GM21526 (cell line): ENCODE measurements at regions not wholly inside any gene's neighbourhood (a gene's known extent, or its start where the extent isn't known, plus 50 kb on each side); places are given as distances from the start of the nearest gene placed in this dataset.

Experiments used
- ATAC-seq: cut with Tn5 transposase; IDR thresholded peaks from one replicate; pipeline ENCODE4 v1.9.1; 2021; ENCODE audit warnings: moderate library complexity; ENCODE audit not compliant: unreplicated experiment, low FRiP score

DNA sequence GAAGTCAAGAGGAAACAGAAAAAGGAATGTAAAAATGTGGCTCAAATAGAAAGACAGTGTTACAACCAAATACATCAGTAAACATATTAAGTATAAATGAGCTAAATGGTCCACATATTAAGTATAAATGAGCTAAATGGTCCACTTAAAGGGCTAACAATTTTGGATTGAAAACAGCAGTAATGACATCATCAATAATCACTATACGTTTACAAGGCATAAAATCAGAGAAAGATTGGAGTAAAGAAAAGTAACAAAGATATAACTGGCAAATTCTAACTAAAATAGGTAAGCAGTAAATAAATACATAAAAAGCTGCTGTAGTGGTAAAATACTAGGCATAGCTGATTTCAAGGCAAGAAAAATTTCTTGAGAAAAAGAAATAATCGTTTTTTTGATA is 1298.4 kb upstream of the CELF2 start:
- ATAC-seq, result no peak

DNA sequence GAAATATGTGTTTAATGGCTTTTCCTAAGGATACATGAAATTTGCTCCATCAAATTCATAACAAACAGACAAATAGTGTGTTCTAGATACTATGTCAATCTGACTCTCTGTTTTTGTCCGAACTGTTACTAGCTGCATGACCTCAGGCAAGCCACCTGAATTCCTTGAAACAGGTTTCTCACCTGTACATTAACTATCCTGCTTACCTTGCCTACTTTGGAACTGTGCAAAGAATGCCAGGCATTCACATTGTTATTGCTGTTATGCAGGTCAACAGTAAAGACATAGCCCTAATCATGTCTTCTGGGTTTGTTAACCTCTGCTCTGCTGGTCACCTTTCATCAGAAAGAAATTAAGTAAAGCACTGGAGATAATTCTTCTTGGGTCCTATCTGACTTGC is 1283.9 kb upstream of the CELF2 start:
- no peak for ATAC-seq

DNA sequence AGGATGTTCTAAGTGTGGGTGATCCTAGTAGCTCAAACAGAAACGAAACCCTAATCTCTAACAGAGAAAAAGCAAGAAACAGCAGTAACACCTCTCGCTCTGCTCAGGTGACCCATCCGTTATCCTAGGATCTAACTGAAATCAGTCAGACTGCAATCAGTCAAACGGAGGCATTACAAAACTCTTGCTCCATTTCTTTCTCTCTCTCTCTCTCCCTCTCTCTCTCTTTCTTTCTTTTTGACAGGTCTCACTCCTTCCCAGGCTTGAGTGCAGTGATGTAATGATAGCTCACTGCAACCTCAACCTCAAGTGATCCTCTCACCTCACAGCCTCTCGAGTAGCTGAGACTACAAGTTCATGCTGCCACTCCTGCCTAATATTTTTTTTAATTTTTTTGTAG is 1283.5 kb upstream of the CELF2 start:
- no peak for ATAC-seq

DNA sequence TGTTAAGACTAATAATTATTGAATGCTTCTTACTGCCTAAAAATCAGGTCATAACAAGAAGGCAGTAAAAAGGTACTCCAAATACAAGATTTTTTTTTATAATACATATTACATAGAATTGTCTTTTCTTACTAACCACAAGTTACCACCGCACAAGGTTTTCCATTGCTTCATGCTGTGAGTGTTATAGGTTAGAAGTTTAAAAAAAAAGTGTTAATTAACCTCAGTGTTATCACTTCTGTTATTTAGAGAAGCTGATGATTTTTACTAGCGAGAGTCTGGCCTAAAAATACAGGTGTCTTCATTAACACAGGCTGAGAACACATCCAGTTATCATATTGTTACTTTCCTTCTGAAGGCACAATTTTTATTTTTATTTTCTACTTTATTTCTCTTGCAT is 1281.9 kb upstream of the CELF2 start:
- ATAC-seq, result no peak

DNA sequence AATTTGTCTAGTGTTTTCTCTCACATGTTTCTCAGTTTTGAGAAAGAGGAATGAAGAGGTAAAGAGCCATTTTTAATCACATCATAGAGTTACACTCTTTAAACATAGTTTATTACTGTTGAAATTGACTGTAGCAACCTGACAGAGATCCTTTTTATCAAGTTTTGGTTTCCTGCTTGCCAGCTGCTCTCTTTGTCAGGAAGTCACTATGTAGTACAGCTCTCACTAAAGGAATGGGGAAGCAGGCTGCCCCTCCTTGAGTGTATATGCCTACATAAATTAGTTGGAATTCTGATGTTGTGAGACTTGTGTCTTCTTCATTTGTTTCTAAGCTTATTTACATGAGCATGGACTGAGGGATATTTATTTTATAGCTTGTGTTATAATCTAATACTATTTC is 1274.0 kb upstream of the CELF2 start:
- ATAC-seq, result no peak

DNA sequence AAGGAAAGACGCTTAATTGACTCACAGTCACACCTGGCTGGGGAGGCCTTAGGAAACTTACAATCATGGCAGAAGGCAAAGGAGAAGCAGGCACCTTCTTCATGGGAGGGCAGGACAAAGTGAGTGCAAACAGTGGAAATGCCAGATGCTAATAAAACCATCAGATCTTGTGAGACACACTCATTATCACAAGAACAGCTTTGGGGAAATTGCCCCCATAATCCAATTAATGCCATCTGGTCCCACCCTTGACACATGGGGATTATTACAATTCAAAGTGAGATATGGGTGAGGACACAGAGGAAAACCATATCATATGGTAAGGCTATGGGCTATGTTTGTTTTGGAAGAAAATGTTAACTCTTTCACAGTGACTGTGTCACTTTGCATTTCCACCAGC is 1272.5 kb upstream of the CELF2 start:
- no peak for ATAC-seq

DNA sequence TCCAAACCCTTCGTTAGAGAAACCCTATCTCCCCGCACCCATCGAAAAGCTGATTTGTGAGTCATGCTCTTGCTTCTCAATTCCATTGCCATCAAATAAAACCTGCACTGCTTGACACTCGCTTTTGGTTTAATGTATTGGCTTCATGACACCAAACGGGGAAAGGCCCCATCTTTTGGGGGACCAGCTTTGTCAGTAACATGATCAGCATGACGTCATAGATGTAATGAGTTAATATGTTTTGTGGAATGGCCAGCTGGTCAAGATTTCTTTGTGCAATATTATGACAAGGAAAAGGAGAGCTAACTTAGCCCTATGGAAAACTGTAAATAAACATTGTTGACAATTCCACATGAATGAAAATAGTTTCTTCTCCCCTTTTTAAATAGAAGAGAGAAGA is 1260.5 kb upstream of the CELF2 start:
- ATAC-seq, result no peak

DNA sequence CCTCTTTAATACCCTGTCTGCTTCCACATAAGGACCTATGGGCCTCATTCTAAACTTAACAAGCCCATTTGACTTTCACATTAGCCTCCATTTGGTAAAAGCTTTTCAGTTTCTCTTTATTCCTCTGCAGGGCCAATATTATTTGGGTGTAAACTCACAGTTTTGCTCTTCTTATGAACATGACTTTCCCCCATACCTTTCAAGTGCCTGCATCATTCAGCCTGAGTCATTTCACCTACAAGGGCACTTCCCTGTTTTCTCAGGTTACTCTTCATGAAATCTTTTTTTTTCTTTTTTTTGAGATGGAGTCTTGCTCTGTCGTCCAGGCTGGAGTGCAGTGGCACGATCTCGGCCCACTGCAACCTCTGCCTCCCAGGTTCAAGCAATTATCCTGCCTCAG is 1258.1 kb upstream of the CELF2 start:
- no peak for ATAC-seq

DNA sequence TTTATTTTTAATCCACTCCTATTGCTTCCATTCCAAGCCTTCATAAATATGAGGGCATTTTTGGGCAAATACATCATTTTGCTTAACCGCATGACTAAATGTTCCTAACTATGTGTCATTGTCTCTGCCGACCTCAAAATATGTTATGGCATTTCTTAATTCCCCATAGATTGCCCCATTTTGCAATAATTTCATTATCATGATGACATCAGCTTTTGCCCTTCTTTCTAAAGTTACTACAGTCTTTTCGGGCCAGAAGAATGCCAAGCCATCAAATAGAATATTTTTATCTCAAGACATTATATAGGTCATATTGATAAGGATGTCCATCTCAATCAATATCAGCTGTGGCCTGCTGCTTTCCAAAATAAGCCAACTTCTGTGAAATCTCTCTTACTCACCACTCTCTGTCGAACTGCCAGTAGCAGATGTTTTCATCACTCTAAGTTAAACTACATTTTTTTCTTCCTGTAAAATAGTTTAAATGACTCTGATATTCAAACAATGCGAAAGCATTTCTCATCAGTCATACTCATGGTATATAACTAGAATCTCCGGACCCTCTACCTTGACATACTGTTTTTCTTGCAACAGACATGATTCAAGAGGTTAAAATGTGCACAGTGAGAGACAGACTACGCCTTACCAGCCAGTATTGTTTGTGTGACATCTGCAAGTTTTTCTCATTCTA is 1254.6 kb upstream of the CELF2 start:
- no peak for ATAC-seq

DNA sequence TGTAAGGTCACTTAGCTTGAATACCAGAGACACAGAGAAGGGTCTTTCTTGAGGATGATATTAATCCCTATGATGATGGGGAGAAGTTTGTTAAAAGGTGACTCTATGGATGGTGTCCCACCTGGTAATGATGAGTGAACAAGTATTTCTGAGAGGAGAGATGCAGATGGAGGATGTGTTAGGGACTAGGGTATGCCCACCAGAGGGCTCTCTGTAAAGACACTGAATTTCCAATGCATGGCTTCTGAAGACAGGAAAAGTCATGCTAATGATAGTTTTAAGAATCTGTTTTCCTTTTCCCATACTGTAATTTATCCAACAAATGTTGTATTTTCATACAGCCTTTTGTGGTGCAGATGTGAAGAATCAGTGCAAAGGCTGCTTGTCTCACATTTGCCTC is 1250.9 kb upstream of the CELF2 start:
- no peak for ATAC-seq

DNA sequence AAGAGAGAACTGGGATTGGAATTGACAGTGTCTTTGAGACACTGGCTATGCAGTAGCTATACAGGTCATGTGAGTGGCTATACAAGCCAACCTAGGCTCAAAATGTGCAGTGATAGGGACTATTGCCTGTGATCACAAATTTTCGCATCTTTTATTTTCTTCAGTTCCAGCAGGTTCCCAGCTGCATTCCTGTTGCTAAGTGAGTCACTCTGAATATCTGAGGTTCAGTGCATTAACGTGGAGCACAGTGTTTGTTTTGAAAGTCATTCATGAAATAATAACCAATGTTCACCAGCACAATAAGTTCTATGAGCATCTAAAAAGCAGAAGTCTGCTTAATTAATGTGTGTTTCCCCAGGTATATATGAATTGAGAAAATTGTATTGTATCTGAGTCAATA is 1236.0 kb upstream of the CELF2 start:
- ATAC-seq, result no peak

DNA sequence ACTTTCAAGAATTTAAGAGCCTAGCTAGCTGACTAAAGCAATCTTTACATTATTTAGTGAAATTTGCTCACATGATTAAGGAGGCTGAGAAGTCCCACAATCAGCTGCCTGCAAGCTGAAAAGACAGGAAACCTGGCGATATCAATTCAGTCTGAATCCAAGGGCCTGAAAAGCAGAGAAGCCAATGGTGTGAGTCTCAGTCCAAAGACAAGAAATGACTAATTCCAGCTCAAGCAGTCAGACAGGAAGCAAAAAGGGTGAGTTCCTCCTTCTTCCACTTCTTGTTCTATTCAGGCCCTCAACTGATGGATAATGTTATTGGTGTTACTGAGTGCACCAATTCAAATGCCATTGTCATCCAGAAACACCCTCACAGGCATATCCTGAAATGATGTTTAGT is 1231.6 kb upstream of the CELF2 start:
- no peak for ATAC-seq

DNA sequence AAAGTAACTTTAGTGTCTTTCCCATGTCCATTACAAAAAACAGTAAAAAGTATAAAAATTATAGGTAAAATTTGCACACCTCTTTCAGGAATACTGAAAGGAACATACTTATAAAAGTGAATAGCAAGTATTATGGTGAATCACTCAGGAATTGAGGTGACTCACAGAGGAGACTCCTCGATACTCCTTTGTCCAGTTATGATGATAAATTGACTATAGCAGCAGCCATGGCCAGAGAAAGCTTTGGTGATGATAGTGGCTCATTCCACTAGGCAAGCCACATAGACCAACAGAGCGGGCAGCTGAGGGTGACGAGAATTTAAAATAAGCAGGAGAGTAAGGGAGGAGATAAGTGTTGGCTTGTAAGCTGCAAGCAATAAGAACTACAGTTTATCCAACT is 1231.1 kb upstream of the CELF2 start:
- no peak for ATAC-seq

DNA sequence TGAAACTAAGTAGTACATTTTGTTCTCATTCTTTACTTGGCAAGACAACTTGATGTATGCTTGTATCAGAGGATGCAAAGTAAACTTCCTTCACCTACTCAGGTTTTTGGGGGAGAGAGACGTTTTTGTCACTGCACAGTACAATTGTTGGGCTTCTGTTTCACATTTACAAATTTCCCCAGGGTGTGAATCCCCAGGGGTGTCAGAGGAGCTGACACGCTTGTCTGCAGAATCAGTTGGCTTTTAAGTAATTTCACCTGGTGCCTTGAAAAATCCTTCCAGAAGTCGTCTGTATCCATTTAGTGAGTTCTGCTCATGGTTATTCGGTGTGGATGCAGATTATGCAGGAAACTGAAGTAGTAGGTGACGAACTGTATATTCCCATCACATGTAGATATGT is 1227.7 kb upstream of the CELF2 start:
- no peak for ATAC-seq

DNA sequence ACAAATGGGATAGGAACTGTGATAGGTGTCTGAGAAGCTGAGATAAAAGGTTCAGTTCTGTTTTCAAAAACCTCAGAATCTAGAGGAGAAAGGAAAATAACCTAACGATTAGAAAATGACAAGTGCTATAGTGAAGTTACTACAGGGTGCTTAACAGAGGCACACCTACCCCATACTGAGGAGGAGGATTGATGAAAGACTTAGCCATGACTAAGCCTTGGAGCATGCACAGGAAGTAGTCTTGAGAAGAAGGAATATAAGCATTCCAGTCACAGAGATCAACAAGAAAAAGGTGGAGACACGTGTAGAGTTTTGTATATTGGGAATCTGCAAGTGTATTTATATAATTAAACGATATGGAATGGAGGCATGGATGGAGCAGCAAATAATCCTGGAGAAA is 1225.5 kb upstream of the CELF2 start:
- ATAC-seq, result no peak

DNA sequence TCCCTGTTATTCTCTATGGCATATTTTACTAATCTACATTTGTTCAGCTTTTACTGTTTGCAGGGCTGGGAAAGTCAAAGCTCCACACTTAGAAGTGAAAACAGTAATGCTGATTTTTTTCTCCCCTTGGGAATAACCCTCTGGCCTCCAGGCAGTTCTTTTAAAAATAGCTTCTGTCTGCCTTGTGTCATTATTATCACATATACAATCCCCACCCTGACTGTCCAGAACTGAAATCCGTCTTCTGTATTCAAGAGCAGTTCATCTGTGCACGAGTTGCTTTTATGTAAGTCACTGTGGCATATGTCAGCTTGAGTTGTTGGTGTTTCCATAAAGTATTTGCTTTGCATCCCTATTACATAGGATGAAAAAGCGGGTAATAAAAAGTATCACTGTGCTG is 1221.1 kb upstream of the CELF2 start:
- ATAC-seq, result no peak

DNA sequence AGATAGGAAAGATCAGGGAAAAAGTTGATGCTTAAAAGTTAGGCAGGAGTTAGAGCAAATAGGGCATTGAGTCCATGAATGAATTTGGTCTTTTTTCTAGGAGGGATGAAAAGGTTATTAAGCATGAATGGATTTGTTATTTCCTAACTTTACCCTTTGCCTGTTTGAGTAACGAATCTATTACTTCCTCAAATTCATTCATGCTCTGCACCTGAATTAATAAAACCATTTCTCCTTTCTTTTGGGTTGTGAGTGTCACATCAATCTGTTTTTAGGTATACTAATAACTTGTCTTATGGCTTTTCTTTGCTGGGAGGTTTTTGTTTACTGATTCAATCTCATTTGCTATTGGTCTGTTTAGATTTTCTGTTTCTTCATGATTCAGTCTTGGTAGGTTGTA is 1217.7 kb upstream of the CELF2 start:
- no peak for ATAC-seq

DNA sequence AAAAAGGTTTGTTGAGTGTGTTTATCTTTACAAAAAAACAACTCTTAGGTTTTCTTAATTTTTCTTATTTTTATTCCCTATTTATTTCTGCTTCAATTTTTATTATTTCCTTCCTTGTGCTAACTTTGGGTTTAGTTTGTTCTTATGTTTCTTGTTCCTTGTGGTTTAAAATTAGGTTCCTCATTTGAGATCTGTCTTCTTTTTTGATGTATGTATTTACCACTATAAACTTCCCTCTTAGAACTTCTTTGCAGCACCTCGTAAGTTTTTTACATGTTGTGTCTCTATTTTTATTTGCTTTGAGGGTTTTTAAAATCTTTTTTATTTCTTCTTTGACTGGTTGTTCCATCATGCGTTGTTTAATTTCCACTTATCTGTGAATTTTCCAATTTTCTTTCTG is 1217.1 kb upstream of the CELF2 start:
- ATAC-seq, result no peak

DNA sequence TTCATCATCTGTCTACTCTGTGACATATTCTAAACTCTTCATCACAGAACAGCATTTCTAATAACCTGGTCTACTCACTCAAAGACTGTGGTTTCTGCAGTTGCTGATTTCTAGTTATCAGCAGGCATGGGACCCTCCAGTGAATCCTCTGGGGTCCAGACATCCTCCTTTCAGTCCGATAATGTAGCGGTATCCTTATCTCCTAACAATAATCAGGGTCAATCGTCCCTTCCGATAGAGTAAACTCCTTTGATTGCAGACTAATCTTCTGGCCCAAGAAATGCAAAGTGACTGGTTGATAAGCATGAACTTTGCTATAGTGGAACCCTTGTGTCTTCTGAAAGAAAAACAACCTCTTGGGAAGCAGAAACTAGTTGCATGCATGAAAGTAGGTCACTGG is 1209.8 kb upstream of the CELF2 start:
- ATAC-seq, result no peak

DNA sequence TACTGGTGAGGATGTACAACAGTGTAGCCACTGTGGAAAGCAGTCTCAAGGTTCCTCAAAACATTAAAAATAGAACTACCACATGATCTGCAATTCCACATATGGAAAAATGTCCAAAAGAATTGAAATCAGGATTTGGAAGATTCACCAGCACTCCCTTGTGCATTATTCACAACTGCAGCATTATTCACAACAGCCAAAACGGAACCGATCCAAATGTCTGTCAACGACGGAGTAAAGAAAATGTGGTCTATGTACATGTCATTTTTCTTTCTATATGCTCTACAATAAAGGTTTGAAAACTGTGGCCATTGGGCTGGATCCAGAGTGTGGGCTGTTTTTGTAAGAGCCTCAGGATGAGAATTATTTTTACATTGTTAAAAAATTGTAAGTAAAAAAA is 1206.1 kb upstream of the CELF2 start:
- no peak for ATAC-seq

DNA sequence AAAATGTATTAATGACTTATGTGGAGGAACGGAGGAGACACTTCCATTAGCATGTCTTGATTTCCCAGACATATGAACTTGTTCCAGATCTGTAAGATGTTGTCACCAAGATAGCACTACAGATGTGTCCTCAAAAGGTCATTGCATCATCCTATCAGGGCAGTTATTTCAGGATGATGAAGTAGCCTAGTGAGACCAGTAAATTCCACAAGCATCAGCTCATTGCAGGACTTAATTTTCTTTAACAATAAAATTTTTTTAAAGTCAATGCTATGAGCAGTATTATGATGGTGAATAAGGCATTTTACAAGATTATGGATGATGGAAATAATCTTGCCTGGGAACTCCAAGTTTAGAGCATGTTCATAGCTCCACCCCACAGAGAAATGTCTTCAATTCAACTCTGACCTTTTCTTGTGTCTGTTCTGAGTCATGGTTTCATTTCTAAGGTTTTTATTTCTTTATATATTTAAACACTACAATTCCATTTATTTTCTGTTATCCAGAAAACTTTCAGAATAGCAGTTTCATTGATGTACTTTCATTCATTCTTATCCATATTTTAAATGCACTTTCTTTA is 1203.3 kb upstream of the CELF2 start:
- no peak for ATAC-seq

DNA sequence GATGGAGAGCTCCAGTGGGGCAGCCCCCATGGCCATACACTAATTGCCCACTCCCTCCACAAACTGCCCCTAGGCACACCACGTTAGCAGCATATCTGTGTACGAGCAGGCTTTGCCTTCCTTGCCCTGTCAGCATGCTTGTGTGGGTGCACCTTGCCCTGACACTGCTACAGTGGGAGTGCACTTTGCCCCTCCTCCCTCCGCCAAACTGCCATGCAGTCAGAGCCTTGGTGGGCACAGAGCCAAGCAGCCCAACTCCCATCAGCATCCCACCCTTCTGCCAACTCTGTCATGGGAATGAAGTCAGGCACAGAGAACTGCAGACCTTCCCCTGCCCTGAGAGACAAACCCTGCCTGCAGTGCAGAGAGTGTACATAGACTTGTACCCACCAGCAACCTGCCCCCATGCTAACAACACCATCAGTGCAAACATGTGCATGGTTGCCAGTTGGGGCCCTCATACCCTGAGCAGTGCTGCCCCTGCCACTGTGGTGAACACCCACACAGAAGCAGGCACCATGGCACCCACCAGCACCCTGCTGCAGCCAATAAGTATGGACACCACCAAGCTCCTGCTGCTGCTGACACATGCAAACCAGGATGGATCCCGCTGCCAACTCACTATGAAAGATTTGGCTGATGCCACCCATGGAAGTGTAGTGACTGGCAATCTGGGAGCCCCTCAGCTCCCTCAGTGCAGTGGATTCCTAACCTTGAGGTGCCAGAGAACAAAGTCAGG is 1197.7 kb upstream of the CELF2 start:
- no peak for ATAC-seq
